OCI-LY7 (cell line): ENCODE measurements at regions not wholly inside any gene's neighbourhood (a gene's known extent, or its start where the extent isn't known, plus 50 kb on each side); places are given as distances from the start of the nearest gene placed in this dataset.

ENCODE experiments used
- BruUV-seq: library from RNA; stranded (reverse); fragments of 400-500 nt; replicated peaks from 2 replicates; lab custom pipeline; 2021; lab: Mats Ljungman, UMichigan
- CTCF ChIA-PET: fragments of 300-600 bp; sonication (Branson Sonifier 250); formaldehyde crosslinking; loops from one replicate; lab custom pipeline; 2022; ENCODE audit warnings: antibody characterized with exemption; ENCODE audit not compliant: unreplicated experiment; lab: Charles Lee
- POLR2A ChIA-PET: fragments of 300-600 bp; sonication (Branson Sonifier 250); formaldehyde crosslinking; loops from one replicate; lab custom pipeline; 2022; ENCODE audit warnings: antibody characterized with exemption; lab: Charles Lee
- DNase-seq: peaks from one replicate; pipeline ENCODE4 v3.0.0-alpha.2; 2015; ENCODE audit warnings: low spot score
- H2AFZ ChIP-seq: fragments of 200-600 bp; sonication (generic), shearing (Covaris generic); 2 replicates; pipeline ENCODE4 v1.6.1; 2014; ENCODE audit warnings: mild to moderate bottlenecking, antibody characterized with exemption, low read length, moderate library complexity
- H3K27ac ChIP-seq: fragments of 200-600 bp; sonication (generic); 2 replicates; pipeline ENCODE4 v1.5.1; 2014; ENCODE audit warnings: mixed run types, low read depth, mild to moderate bottlenecking, moderate library complexity, low read length, inconsistent platforms; ENCODE audit not compliant: poor library complexity, severe bottlenecking
- H3K36me3 ChIP-seq: fragments of 200-600 bp; sonication (generic); 2 replicates; pipeline ENCODE4 v1.6.1; 2014; ENCODE audit warnings: mild to moderate bottlenecking, antibody characterized with exemption, low read length, moderate library complexity, mixed read lengths; ENCODE audit not compliant: insufficient read depth
- H3K4me1 ChIP-seq: fragments of 200-600 bp; sonication (generic); 2 replicates; pipeline ENCODE4 v1.5.1; 2014; ENCODE audit warnings: mild to moderate bottlenecking, low read length; ENCODE audit not compliant: insufficient read depth, poor library complexity, severe bottlenecking
- H3K4me2 ChIP-seq: fragments of 200-600 bp; sonication (generic); 2 replicates; pipeline ENCODE4 v1.6.1; 2014; ENCODE audit warnings: mild to moderate bottlenecking, low read length
- H3K4me3 ChIP-seq: fragments of 200-600 bp; sonication (generic); 2 replicates; pipeline ENCODE4 v1.5.1; 2014; ENCODE audit warnings: mild to moderate bottlenecking, low read depth, low read length; ENCODE audit not compliant: poor library complexity, severe bottlenecking
- H3K79me2 ChIP-seq: fragments of 200-600 bp; sonication (generic); 2 replicates; pipeline ENCODE4 v1.6.1; 2016; ENCODE audit warnings: low read depth, mild to moderate bottlenecking, low read length, moderate library complexity, mixed read lengths; ENCODE audit not compliant: insufficient read depth
- H3K9me2 ChIP-seq: fragments of 200-600 bp; sonication (generic); 2 replicates; pipeline ENCODE4 v1.6.1; 2016; ENCODE audit warnings: mild to moderate bottlenecking, low read length, mixed read lengths; ENCODE audit not compliant: insufficient read depth
- H3K9me3 ChIP-seq: fragments of 200-600 bp; sonication (generic); 2 replicates; pipeline ENCODE4 v1.6.1; 2014; ENCODE audit warnings: mild to moderate bottlenecking, mixed run types, low read length, mixed read lengths
- H4K20me1 ChIP-seq: fragments of 200-600 bp; sonication (generic); 2 replicates; pipeline ENCODE4 v1.6.1; 2014; ENCODE audit warnings: mild to moderate bottlenecking, antibody characterized with exemption, low read length, moderate library complexity, mixed read lengths; ENCODE audit not compliant: insufficient read depth
- CTCF ChIP-seq: fragments of 200-600 bp; sonication (generic); conservative IDR thresholded peaks from 2 replicates; pipeline ENCODE4 v1.5.1; 2014; ENCODE audit warnings: mild to moderate bottlenecking, antibody characterized with exemption, low read length, moderate library complexity, mixed read lengths
- EZH2phosphoT487 ChIP-seq: fragments of 200-600 bp; sonication (generic); IDR thresholded peaks from 2 replicates; pipeline ENCODE4 v1.6.1; 2018; ENCODE audit warnings: low read depth, borderline replicate concordance, mild to moderate bottlenecking, mixed run types, antibody characterized with exemption, low read length, moderate library complexity, mixed read lengths
- intact Hi-C: fragments of 100-400 bp; cut with micrococcal nuclease; formaldehyde crosslinking; loops from one replicate; pipeline ENCODE4 v1.10.0; 2022; ENCODE audit not compliant: unreplicated experiment

- no peak overlapping the region for H3K4me2 ChIP-seq
- intact Hi-C loops, result no loop called here
- H3K9me2 ChIP-seq, result no peaks in the 10 kb centered on the region
- no TSS peak for BruUV-seq
- no peaks in the 10 kb centered on the region for H3K79me2 ChIP-seq
- peaks cover 8% of the 10 kb centered on the region for H3K4me1 ChIP-seq
- no peak overlapping the region for H3K4me3 ChIP-seq
- H4K20me1 ChIP-seq, result no peaks in the 10 kb centered on the region
- ChIA-PET POLR2A (interaction anchor here (0.7 to 2.3 kb wide), 8 partner anchors 9 to 157 kb away, joined by 3 to 7 read pairs (median 5); no protein-coding TSS in a partner anchor), CTCF (interaction anchor here (1.1 kb wide), 1 partner anchor 12 kb away, joined by 3 read pairs; no protein-coding TSS in a partner anchor)
- TF ChIP-seq EZH2phosphoT487 (no peak), CTCF (peak; percentile 57)
- peak; percentile 45 for DNase-seq
- no peak overlapping the region for H3K27ac ChIP-seq
- no peaks in the 10 kb centered on the region; the same call in 1 of the 2 replicates for H3K36me3 ChIP-seq
- no peaks in the 10 kb centered on the region for H3K9me3 ChIP-seq
- peak overlapping the region; percentile 65 for H2AFZ ChIP-seq
Observed at GRCh38 chr2:213220967-213221603, 63.2 kb upstream of the SPAG16 start.

- ChIA-PET POLR2A (interaction anchor here (1.4 to 2.3 kb wide), 4 partner anchors 9 to 35 kb away, joined by 7 to 9 read pairs (median 7); no protein-coding TSS in a partner anchor), CTCF (no interaction called here)
- Histone ChIP-seq H3K27ac (no peak overlapping the region), H2AFZ (peak overlapping the region; percentile 65; the same call in 1 of the 2 replicates), H3K4me2 (no peak overlapping the region), H4K20me1 (no peaks in the 10 kb centered on the region), H3K4me1 (peaks cover 14% of the 10 kb centered on the region), H3K4me3 (no peak overlapping the region), H3K79me2 (no peaks in the 10 kb centered on the region), H3K36me3 (no peaks in the 10 kb centered on the region; the same call in 1 of the 2 replicates), H3K9me3 (no peaks in the 10 kb centered on the region), H3K9me2 (no peaks in the 10 kb centered on the region)
- intact Hi-C loops, result no loop called here
- BruUV-seq, result no TSS peak
- DNase-seq, result no peak
- TF ChIP-seq CTCF (no peak), EZH2phosphoT487 (no peak)
Observed at GRCh38 chr2:213221957-213222356, 62.3 kb upstream of the SPAG16 start.

- Histone ChIP-seq H4K20me1 (no peaks in the 10 kb centered on the region), H3K9me3 (no peaks in the 10 kb centered on the region), H3K27ac (no peak overlapping the region), H3K4me3 (no peak overlapping the region), H2AFZ (peak overlapping the region; percentile 26), H3K79me2 (no peaks in the 10 kb centered on the region), H3K4me1 (peaks cover 38% of the 10 kb centered on the region), H3K9me2 (no peaks in the 10 kb centered on the region), H3K36me3 (no peaks in the 10 kb centered on the region; the same call in 1 of the 2 replicates), H3K4me2 (no peak overlapping the region)
- no peak for TF ChIP-seq EZH2phosphoT487
- no peak for TF ChIP-seq CTCF
- CTCF ChIA-PET, result interaction anchor here (1.1 kb wide), 1 partner anchor 9 kb away, joined by 4 read pairs; no protein-coding TSS in a partner anchor
- POLR2A ChIA-PET, result interaction anchor here (0.9 to 2.7 kb wide), 11 partner anchors 7 to 64 kb away, joined by 3 to 13 read pairs (median 3); no protein-coding TSS in a partner anchor
- no peak for DNase-seq
- intact Hi-C loops, result no loop called here
- BruUV-seq, result no TSS peak
Observed at GRCh38 chr2:213224366-213224765, 59.9 kb upstream of the SPAG16 start.
